ENCODE measurements at regions not wholly inside any gene's neighbourhood (a gene's known extent, or its start where the extent isn't known, plus 50 kb on each side); places are given as distances from the start of the nearest gene placed in this dataset.

DNA sequence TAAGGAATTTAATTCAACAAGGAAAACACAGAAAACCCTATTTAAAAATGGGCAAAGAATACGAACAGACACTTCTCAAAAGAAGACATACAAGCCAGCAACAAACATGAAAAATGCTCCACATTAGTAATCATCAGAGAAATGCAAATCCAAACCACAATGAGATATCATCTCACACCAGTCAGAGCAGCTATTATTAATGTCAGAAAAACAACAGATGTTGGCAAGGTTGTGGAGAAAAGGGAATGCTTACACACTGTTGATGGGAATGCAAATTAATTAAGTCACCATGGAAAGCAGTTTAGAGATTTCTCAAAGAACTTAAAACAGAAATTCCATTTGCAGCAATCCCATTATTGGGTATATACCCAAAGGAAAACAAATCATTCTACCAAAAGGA is 55.2 kb downstream of the GCC1 start:
- no peak for ATAC-seq
- no peak for DNase-seq (ENCODE audit: low spot score)
- Mint-ChIP-seq H3K27ac (no peak overlapping the region), H3K9me3 (no peaks in the 10 kb centered on the region), H3K27me3 (peaks cover 29 to 53% of the 10 kb centered on the region in 2 donors), H3K36me3 (no peaks in the 10 kb centered on the region), H3K4me1 (ENCODE audit: low read depth in 2 of 2) (no peaks in the 10 kb centered on the region), H3K4me3 (no peak overlapping the region)

- DNase-seq (ENCODE audit: low spot score) (no peak), ATAC-seq (no peak)
- no peaks in the 10 kb centered on the region for H3K9me3 Mint-ChIP-seq
- H3K27ac Mint-ChIP-seq = no peak overlapping the region
- H3K4me3 Mint-ChIP-seq = no peak overlapping the region
- H3K4me1 Mint-ChIP-seq (ENCODE audit: low read depth in 2 of 2) = no peaks in the 10 kb centered on the region
- H3K27me3 Mint-ChIP-seq = peaks cover 38 to 67% of the 10 kb centered on the region in 2 donors
- H3K36me3 Mint-ChIP-seq = peaks cover 1% of the 10 kb centered on the region
These were observed 57.8 kb downstream of the GCC1 start for GRCh38 chr7:127527561-127527960.

- Mint-ChIP-seq H3K4me1 (ENCODE audit: low read depth in 2 of 2) (no peaks in the 10 kb centered on the region), H3K27ac (no peak overlapping the region), H3K36me3 (peaks cover 4% of the 10 kb centered on the region), H3K4me3 (no peak overlapping the region), H3K27me3 (peaks cover 42 to 71% of the 10 kb centered on the region in 2 donors), H3K9me3 (peaks cover 4% of the 10 kb centered on the region)
- no peak for ATAC-seq
- no peak for DNase-seq (ENCODE audit: low spot score)
These were observed 59.4 kb downstream of the GCC1 start for GRCh38 chr7:127525866-127526480.

DNA sequence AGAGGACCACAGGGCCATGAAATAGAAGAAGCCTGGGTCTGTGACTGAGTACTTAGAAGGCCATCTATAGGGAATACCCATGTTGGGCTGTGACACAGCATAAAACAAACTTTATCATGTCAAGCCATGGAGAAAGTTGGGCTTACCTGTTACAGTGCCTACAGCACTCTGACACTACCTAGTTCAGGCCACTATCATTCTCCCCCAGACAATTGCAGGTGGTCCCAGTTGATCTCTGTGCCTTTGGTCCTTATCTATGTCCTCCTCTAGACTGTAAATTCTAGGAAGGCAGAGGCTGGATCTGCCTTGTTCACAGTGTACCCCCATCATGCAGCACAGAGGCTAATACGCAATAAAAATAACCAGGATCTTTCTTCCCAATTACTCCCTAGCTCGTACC is 69.1 kb downstream of the GCC1 start:
- Mint-ChIP-seq H3K36me3 (no peaks in the 10 kb centered on the region), H3K4me3 (no peak overlapping the region), H3K27ac (no peak overlapping the region), H3K4me1 (ENCODE audit: low read depth in 2 of 2) (no peaks in the 10 kb centered on the region), H3K9me3 (no peaks in the 10 kb centered on the region), H3K27me3 (peaks cover 33 to 55% of the 10 kb centered on the region in 2 donors)
- DNase-seq (ENCODE audit: low spot score) = no peak
- no peak for ATAC-seq

GRCh38 chr7:127514499-127514898 is 70.9 kb downstream of the GCC1 start:
- H3K4me3 Mint-ChIP-seq = no peak overlapping the region
- H3K27ac Mint-ChIP-seq = no peak overlapping the region
- no peaks in the 10 kb centered on the region for H3K4me1 Mint-ChIP-seq (ENCODE audit: low read depth in 2 of 2)
- peaks cover 34 to 53% of the 10 kb centered on the region in 2 donors for H3K27me3 Mint-ChIP-seq
- ATAC-seq = no peak
- DNase-seq (ENCODE audit: low spot score) = no peak
- no peaks in the 10 kb centered on the region for H3K36me3 Mint-ChIP-seq
- no peaks in the 10 kb centered on the region for H3K9me3 Mint-ChIP-seq

GRCh38 chr7:127513311-127513710 is 72.1 kb downstream of the GCC1 start:
- no peak overlapping the region for H3K4me3 Mint-ChIP-seq
- DNase-seq (ENCODE audit: low spot score) (no peak), ATAC-seq (no peak)
- H3K27me3 Mint-ChIP-seq = peaks cover 31 to 52% of the 10 kb centered on the region in 2 donors
- H3K27ac Mint-ChIP-seq = no peak overlapping the region
- no peaks in the 10 kb centered on the region for H3K4me1 Mint-ChIP-seq (ENCODE audit: low read depth in 2 of 2)
- H3K36me3 Mint-ChIP-seq = no peaks in the 10 kb centered on the region
- H3K9me3 Mint-ChIP-seq = no peaks in the 10 kb centered on the region

GRCh38 chr7:127512663-127513062 is 72.7 kb downstream of the GCC1 start:
- no peak overlapping the region for H3K27ac Mint-ChIP-seq
- ATAC-seq (no peak), DNase-seq (ENCODE audit: low spot score) (no peak)
- H3K27me3 Mint-ChIP-seq = peaks cover 30 to 52% of the 10 kb centered on the region in 2 donors
- no peaks in the 10 kb centered on the region for H3K4me1 Mint-ChIP-seq (ENCODE audit: low read depth in 2 of 2)
- no peaks in the 10 kb centered on the region for H3K9me3 Mint-ChIP-seq
- H3K36me3 Mint-ChIP-seq = no peaks in the 10 kb centered on the region
- no peak overlapping the region for H3K4me3 Mint-ChIP-seq

DNA sequence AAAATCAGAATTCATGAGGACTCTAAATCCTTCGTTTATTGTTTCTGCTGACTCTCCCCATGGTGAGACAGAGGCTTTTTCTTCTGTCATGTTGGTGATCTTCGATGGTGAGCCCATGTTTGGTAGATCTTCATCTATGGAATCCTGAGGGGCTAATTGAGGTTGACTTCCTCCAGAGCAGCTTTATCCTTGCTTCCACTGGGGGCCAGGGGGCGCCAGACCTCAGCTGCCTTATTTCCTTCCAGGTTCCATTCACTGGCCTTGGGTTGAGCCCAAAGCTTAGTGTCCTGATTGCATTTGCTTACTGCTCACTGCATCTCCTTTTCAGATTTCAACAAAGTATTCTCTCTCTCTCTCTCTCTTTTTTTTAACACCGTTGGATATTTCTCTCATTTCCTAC is 80.7 kb downstream of the GCC1 start:
- H3K9me3 Mint-ChIP-seq = no peaks in the 10 kb centered on the region
- no peak overlapping the region for H3K4me3 Mint-ChIP-seq
- H3K27me3 Mint-ChIP-seq = peaks cover 31 to 66% of the 10 kb centered on the region in 2 donors
- H3K36me3 Mint-ChIP-seq = no peaks in the 10 kb centered on the region
- ATAC-seq (peak in 1 of 2 donors; percentile 57), DNase-seq (ENCODE audit: low spot score) (no peak)
- no peak overlapping the region for H3K27ac Mint-ChIP-seq
- H3K4me1 Mint-ChIP-seq (ENCODE audit: low read depth in 2 of 2) = no peaks in the 10 kb centered on the region

GRCh38 chr7:127501817-127502216 is 83.6 kb downstream of the GCC1 start:
- DNase-seq (ENCODE audit: low spot score) (no peak), ATAC-seq (no peak)
- H3K9me3 Mint-ChIP-seq = no peaks in the 10 kb centered on the region
- H3K36me3 Mint-ChIP-seq = no peaks in the 10 kb centered on the region
- no peaks in the 10 kb centered on the region for H3K4me1 Mint-ChIP-seq (ENCODE audit: low read depth in 2 of 2)
- H3K27ac Mint-ChIP-seq = no peak overlapping the region
- peaks cover 37 to 65% of the 10 kb centered on the region in 2 donors for H3K27me3 Mint-ChIP-seq
- no peak overlapping the region for H3K4me3 Mint-ChIP-seq

- no peak for DNase-seq (ENCODE audit: low spot score)
- H3K27me3 Mint-ChIP-seq = peaks cover 29 to 41% of the 10 kb centered on the region in 2 donors
- no peak overlapping the region for H3K27ac Mint-ChIP-seq
- no peaks in the 10 kb centered on the region for H3K4me1 Mint-ChIP-seq (ENCODE audit: low read depth in 2 of 2)
- no peaks in the 10 kb centered on the region for H3K9me3 Mint-ChIP-seq
- no peak overlapping the region for H3K4me3 Mint-ChIP-seq
- H3K36me3 Mint-ChIP-seq = peaks cover 10% of the 10 kb centered on the region
- ATAC-seq = no peak
These were observed 94.9 kb upstream of the ZNF800 start for GRCh38 chr7:127487381-127487780.

GRCh38 chr7:127486654-127487053 is 94.1 kb upstream of the ZNF800 start:
- Mint-ChIP-seq H3K36me3 (peaks cover 10% of the 10 kb centered on the region), H3K4me1 (ENCODE audit: low read depth in 2 of 2) (no peaks in the 10 kb centered on the region), H3K27ac (no peak overlapping the region), H3K4me3 (no peak overlapping the region), H3K9me3 (no peaks in the 10 kb centered on the region), H3K27me3 (peaks cover 33 to 47% of the 10 kb centered on the region in 2 donors)
- no peak for DNase-seq (ENCODE audit: low spot score)
- ATAC-seq = peak in 1 of 2 donors; percentile 36

DNA sequence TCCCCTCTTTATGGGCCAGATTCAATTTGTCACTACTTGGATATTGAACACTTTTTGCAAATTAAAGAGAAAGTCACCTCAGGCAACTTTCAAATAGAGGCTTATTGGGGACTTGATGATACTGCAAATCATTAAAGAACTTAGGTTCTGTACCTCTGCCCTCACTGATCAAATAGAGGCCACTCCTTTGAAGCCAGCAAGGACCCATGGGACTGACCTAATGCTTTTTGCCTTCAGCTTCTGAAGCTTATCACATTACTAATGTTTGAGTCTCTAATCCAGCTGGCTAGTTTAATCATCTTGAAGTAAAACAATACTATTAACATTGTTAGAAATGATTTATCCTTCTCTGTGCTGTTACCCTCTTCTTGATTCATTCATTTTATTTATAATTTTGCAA is 93.0 kb upstream of the ZNF800 start:
- ATAC-seq (no peak), DNase-seq (ENCODE audit: low spot score) (no peak)
- H3K4me3 Mint-ChIP-seq = no peak overlapping the region
- H3K27ac Mint-ChIP-seq = no peak overlapping the region
- H3K4me1 Mint-ChIP-seq (ENCODE audit: low read depth in 2 of 2) = no peaks in the 10 kb centered on the region
- no peaks in the 10 kb centered on the region for H3K36me3 Mint-ChIP-seq
- H3K9me3 Mint-ChIP-seq = no peaks in the 10 kb centered on the region
- peaks cover 34 to 47% of the 10 kb centered on the region in 2 donors for H3K27me3 Mint-ChIP-seq

DNA sequence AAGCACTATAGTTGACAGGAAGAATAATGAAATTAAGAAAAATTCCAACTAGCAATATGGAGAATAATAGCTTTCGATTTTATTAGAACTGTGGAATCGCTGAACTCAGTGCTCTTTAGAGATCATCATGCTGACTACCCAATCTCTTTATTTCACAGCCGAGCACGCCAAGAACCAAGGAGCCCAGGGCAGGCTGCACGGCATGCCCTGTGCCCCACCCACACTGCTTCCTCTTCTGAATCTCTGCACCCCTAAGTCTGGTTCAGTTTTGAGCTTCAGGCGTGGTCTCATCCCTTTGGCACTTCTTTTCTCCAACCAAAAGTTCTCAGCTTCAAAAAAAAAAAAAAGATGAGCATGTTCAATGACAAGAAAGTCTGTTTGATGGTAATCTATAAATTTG is 92.4 kb upstream of the ZNF800 start:
- H3K4me3 Mint-ChIP-seq = no peak overlapping the region
- ATAC-seq (no peak), DNase-seq (ENCODE audit: low spot score) (no peak)
- H3K4me1 Mint-ChIP-seq (ENCODE audit: low read depth in 2 of 2) = no peaks in the 10 kb centered on the region
- no peak overlapping the region for H3K27ac Mint-ChIP-seq
- H3K27me3 Mint-ChIP-seq = peaks cover 31 to 45% of the 10 kb centered on the region in 2 donors
- H3K36me3 Mint-ChIP-seq = no peaks in the 10 kb centered on the region
- no peaks in the 10 kb centered on the region for H3K9me3 Mint-ChIP-seq

DNA sequence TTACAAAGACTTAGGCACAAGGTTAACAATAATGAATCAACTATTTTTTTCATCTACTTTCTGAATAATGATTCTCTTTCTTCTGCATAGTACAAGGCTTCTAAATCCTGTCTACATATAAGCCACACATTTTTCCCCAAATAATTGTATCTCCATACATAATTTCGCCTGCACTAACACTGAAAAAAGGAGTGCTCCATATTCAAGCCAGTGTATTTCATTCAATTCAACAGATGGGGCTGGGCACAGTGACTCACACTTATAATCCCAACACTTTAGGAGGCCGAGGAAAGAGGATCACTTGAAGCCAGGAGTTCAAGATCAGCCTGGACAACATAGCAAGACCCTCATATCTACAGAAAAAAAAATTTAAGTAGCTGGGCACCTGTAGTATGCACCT is 86.0 kb upstream of the ZNF800 start:
- Mint-ChIP-seq H3K27me3 (peaks cover 34 to 64% of the 10 kb centered on the region in 2 donors), H3K4me3 (no peak overlapping the region), H3K4me1 (ENCODE audit: low read depth in 2 of 2) (no peaks in the 10 kb centered on the region), H3K9me3 (no peaks in the 10 kb centered on the region), H3K27ac (no peak overlapping the region), H3K36me3 (no peaks in the 10 kb centered on the region)
- ATAC-seq (no peak), DNase-seq (ENCODE audit: low spot score) (no peak)

DNA sequence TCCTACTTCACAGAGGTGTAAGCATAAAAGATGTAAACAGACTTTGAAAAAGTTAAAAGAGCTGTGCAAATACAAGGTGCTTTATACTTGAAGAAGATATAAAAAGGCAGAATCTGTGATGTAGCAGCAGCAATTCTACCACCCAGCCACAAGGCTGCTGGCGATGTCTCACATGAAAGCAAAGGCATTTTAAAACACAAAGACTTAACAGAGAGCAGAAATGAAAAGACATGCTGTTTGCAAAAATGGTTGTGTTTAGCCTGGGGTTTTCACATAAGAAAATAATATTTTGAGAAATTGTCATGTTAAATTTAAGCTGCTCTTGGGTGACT is 85.5 kb upstream of the ZNF800 start:
- Mint-ChIP-seq H3K9me3 (no peaks in the 10 kb centered on the region), H3K27ac (no peak overlapping the region), H3K27me3 (peaks cover 37 to 68% of the 10 kb centered on the region in 2 donors), H3K36me3 (no peaks in the 10 kb centered on the region), H3K4me1 (ENCODE audit: low read depth in 2 of 2) (no peaks in the 10 kb centered on the region), H3K4me3 (no peak overlapping the region)
- ATAC-seq = no peak
- DNase-seq (ENCODE audit: low spot score) = no peak

Measured in natural killer cell treated with Interleukin-12 subunit alpha and Interleukin-12 subunit beta and Interleukin-15 and Interleukin-18, amount 100 ng/mL, for 72 hours (primary cell).